AG08395 (cell line): ENCODE measurements at regions not wholly inside any gene's neighbourhood (a gene's known extent, or its start where the extent isn't known, plus 50 kb on each side); places are given as distances from the start of the nearest gene placed in this dataset.
"Not testable (repeated sequence)": the region's sequence is repeated elsewhere in the genome, so short reads cannot be mapped to it uniquely, and the experiment has no call there.

Experiments
- DNase-seq: peaks from one replicate; pipeline ENCODE4 v3.0.0; 2012; ENCODE audit warnings: mixed read lengths, low spot score

DNA sequence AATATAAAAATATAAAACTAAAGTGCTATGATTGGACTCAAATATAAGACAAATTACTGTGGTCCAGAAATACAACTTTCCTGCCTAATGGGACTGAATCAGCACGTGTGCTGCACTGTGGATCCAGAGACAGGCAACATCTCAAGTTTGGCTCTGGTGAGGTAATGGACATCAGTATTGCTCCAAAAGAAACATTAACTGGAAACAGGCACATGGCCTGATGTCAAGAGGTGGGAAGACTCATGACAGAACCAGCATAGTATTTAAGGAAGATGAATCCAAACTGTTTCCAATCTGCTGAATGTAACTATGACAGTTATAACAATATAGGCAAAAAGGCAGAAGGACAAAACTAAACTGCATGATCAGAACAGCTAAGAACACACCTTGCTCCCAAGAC is 354.6 kb downstream of the FSIP2 start:
- DNase-seq, result no peak

DNA sequence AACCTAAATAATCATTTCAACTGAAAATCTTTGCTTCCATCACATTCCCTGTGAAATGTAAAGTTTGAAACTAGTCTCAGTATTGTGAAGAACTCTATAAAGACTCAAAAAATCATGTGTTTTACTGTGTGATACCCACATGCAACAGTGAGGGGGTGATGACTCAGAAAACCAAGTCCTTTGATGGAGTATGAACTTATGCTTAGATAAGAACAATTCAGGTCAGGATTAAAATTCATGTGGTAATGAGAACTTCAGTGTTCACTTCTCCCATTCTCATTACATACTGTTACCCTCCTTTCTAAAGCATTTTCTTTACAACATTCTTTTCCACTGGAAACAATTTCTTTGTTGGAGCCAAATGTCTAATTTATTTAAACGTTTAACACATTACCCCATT is 360.2 kb downstream of the FSIP2 start:
- no peak for DNase-seq

DNA sequence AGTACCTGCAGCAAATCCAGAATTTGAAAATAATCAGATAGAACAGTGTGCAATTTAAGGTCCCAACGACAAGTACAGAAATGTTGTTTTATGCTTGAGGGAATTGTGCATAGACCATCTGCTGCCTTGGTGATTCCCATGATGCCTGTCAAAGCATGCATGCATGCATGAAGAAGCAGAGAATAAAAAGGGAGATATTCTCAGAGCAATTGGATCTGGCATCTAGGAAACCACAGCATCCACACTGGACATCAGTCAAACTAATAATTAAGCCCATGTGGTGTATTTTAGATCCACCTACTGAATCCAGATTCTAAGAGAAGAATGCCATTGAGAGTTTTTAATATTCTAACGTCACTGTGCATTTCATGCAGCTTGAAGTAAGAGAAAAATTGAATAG is 361.2 kb downstream of the FSIP2 start:
- no peak for DNase-seq

DNA sequence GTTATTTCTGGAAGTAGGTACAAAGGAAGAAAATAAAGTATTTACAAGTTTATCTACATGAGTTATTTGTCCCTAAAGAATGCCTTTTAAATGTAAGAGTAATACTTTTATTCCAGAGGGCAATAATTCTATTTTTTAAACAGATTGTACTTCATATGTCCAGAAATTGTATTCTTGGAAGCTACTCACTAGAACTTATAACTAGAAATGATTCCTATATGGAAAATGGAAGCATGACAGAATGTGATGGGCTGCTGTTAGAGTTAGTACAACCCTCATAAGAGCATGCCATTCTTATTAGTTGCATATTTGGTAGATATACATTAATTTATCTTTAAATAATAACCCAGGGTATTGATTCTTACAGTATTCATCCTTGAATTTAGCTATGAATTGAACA is 362.0 kb downstream of the FSIP2 start:
- DNase-seq, result no peak

DNA sequence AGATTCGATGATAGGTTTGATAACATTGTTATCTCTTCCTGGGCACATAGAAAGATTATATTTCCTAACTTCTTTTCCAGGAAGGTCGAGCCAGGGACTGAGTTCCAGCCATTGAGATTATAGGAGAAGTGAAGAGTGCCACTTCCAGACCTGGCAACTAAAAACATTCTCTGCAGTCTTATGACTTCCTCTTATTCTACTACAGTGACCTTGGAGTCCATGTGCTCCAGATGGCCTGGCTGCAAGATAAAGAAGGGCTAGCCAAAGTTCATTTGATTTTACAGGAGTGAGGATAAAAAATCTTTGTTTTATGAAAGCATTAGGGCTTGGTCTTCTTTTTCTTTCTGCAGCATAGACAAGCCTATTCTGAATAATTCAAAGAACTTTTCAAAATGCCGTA is 363.0 kb downstream of the FSIP2 start:
- no peak for DNase-seq

DNA sequence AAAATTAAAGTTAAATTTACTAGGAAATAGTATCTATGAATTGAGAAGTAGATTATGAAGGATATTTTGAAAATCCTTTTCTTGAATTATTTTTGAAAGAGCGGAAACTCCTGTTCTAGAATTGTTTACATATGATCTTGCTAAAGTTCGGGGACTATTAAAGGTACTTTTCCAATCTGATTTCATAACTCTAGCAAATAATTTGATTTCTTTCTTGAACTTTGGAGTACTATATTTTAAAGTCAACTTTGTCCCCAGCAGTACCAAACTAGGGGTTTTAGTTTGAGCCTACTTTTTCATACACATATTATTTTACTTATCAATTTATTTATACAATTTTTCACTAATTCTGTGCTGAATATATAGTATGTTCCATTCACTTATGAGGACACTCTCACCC is 364.7 kb downstream of the FSIP2 start:
- DNase-seq, result no peak

DNA sequence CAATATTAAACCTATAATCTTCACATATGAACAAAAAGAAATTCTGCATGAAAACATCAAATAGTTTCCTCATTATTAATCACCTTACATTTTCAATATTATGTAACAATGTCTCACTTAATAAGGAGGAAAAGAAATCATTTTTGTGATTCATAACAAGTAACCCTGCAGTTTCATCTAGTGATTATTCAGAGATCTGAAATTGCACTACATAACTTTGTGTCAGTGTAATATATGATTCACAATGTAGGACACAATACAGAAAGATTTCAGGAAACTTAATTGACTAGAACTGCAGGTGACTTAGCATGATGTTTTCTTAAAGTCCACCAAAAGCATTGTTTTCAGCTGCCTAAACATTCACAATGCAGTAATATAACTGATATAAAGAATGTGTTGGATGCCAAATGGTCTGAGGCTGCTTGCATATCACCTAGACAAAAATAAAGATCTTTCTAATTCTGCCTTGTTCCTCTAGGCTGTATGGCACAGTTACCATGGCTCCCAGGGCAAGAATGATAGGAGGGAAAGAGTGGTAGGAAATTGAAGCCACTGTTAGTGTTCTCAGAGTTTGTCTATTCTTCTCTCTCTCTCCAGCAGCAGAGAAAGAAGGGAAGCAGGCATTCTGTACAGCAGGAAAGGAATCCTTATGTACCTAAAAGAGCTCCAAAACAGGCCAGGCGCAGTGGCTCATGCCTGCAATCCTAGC is 366.6 kb downstream of the FSIP2 start:
- no peak for DNase-seq

- no peak for DNase-seq
Observed at GRCh38 chr2:186108470-186108869, 369.9 kb downstream of the FSIP2 start.

DNA sequence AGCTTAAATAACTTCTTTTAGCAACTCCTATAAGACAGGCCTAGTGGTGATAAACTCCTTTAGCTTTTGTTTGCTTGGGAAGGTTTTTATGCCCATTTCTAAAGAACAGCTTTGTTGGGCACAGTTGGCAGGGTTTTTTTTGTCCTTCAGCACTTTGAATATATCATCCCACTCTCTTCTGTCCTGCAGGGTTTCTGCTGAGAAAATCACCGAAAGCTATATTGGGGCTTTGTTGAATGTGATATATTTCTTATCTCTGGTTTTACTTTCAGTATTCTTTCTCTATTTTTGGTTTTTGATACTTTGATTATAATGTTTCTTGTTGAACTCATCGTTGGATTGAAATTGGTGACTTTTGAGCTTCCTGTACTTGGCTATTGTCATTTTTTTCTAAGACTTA is 372.8 kb upstream of the ZC3H15 start:
- no peak for DNase-seq

DNA sequence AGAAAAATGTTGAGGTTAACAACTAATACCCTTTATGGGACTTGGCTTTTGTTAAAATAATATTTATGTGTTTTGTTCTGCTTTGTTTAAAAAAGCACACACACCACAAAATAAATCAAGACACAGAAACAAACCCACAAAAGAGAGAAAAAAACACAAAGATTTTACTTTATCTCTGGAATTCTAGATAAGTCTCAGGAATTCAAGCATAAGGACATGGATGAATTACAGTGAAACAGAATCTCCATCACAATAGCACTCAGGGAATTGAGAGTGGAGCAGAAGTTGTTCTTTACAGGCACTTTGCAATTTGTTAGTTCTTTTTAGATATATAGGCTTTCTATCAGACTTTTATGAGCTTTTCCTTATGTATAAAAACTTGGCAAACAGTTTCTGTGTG is 360.9 kb upstream of the ZC3H15 start:
- DNase-seq, result no peak

DNA sequence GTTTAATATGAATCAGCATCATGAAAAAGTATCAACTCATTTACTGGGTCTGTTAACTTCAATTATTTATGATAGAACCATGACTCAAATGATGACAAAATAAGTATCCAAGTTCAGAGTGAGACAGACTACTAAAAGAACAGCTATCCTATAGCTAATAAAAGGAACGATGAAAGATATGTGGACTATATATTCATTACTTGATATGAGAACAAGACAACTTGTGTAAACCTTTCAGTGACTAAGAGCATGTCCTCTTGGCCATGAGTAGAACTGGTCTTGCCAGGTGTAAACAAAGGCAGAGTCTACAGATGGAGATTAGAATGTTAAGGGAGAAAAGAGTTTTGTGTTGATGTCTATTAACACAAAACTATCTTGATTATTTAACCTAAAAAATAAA is 360.4 kb upstream of the ZC3H15 start:
- no peak for DNase-seq

GRCh38 chr2:186126181-186126580 is 359.9 kb upstream of the ZC3H15 start:
- DNase-seq, result no peak

DNA sequence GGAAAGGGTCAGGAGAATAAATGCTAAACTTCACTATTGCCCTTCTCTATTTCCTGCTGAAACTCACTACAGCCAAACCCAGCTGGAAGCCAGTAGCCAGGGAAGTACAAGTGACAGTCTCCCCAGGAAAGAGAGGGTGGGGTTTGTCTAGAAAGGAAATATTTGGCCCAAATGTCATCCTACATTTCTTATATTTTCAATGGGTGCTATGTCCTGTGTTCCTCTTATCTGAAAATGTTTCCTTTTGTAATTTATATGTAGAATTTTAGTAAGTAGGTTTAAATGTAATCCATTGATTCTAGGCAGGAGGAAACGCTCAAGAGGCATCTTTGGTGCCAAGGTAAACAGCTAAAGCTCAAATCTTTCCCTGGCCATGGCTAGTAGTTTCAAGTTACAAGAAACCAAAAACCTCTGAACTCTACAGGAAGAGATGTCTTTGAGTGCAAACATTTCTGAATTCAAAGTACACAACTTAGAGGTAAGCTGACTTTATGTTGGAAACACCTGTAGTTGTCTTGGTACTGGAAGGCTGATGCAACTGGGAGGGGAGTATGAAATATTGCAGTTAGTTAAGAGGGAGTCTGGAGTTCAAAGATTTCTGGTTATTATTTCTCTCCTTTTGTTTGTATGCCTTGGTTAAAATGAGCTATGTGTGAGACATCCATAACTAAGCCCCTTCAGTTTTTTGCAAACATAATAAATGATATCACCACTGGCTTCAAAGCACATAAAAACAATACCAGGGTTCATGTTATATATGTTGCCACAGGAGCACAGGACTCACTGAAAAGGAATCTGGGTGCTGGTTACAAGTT is 356.1 kb upstream of the ZC3H15 start:
- DNase-seq, result no peak

- DNase-seq, result no peak
Observed at GRCh38 chr2:186130748-186131641, 355.1 kb upstream of the ZC3H15 start.

DNA sequence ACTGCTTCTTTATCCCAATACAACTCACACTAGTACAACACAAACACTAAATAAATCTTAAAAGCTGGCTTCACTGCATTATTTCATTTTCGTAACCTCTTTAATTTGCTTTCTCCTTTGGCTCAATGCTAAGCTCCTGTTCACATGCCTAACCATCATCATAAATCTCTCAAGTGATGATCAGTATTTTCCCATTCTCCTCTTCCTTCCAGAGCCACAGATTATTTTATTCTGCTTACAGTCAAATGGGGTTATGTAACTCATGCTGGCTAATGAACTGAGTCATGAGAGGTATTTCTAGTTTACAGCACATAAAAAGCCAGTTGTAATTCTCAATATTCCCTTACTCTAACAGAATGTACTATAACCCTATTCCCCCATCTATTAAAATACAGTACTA is 350.4 kb upstream of the ZC3H15 start:
- DNase-seq, result peak; percentile 8

- no peak for DNase-seq
Observed at GRCh38 chr2:186136860-186137259, 349.2 kb upstream of the ZC3H15 start.

GRCh38 chr2:186138845-186139244 is 347.2 kb upstream of the ZC3H15 start:
- no peak for DNase-seq

- no peak for DNase-seq
Observed at GRCh38 chr2:186159101-186159500, 327.0 kb upstream of the ZC3H15 start.

GRCh38 chr2:186164325-186164724 is 321.7 kb upstream of the ZC3H15 start:
- no peak for DNase-seq

DNA sequence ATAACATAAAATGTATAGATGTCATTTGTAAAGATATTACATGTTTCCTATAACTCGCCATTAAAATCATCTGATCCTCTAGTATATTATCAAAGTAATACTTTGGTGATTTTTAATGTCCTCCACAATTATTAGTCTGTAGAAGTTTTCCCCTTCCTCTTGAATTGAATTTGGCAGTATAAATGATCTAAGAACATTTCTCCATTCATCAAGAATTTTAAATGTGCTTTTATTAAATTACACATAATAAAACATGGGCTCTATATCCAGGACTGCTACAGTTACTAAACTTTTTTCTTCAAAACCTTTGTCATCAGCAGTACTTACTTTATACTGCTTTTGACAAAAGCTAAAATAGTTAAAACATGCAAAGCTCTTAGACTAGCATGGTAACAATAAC is 315.4 kb upstream of the ZC3H15 start:
- DNase-seq, result no peak

- DNase-seq, result no peak
Observed at GRCh38 chr2:186181625-186182024, 304.4 kb upstream of the ZC3H15 start.

- DNase-seq, result not testable (repeated sequence)
Observed at GRCh38 chr2:186182366-186182765, 303.7 kb upstream of the ZC3H15 start.

DNA sequence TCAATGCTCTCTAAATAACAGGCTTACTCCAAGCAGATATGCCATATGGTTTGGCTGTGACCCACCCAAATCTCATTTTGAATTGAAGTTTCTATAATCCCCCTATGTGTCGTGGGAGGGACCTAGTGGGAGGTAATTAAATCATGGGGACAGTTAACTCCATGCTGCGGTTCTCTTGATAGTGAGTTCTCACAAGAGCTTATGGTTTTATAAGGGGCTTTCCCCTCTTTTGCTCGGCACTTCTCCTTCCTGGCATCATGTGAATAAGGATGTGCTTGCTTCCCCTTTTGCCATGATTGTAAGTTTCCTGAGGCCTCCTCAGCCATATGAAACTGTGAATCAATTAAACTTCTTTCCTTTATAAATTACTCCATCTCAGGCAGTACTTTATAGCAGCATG is 302.7 kb upstream of the ZC3H15 start:
- no peak for DNase-seq
